Prostate gland (tissue), 2 donors: ENCODE measurements at regions not wholly inside any gene's neighbourhood (a gene's known extent, or its start where the extent isn't known, plus 50 kb on each side); places are given as distances from the start of the nearest gene placed in this dataset.

Experiments used
- CTCF ChIP-seq, 4 experiments: fragments of 200-600 bp in 2 of 4; fragments of 450-650 bp in 2 of 4; sonication (generic) in 2 of 4; IDR thresholded peaks; 1 replicate in 3 of 4; 2 replicates in 1 of 4; pipeline ENCODE4 v1.5.1; 2016 to 2019; ENCODE audit warnings: antibody characterized with exemption in 4 of 4, mild to moderate bottlenecking in 2 of 4, moderate library complexity in 2 of 4
- POLR2AphosphoS5 ChIP-seq: sonication (generic); formaldehyde crosslinking; IDR thresholded peaks from one replicate; pipeline ENCODE4 v1.6.1; 2017; ENCODE audit warnings: antibody characterized with exemption

- TF ChIP-seq CTCF (IDR thresholded peaks at IDR 0.05) = no peak
- TF ChIP-seq POLR2AphosphoS5 = no peak
These were observed 514.8 kb downstream of the EPHA3 start for GRCh38 chr3:89622063-89622700.
